NCI-H2029 (cell line): ENCODE measurements at regions not wholly inside any gene's neighbourhood (a gene's known extent, or its start where the extent isn't known, plus 50 kb on each side); places are given as distances from the start of the nearest gene placed in this dataset.

Experiments used
- DNase-seq: peaks from one replicate; lab custom pipeline; 2025; lab: John Stamatoyannopoulos, UW

DNA sequence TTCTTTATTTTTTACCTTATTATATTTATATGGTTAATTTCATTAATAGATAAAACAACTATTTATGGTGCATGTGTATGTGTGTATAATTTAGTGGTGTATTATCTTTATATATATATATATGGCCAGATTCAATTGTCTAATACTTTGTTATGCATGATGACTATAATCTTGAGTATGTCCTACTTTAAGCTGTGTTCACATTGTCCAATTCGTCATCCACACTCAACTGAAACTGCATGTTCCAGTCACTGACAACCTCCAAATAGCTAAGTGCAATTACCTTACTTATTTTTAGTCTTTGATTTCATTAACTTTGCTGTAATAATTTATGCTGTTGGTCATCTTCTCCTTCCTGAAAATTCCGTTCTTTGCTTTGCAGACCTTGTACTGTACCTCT lies 306.5 kb upstream of the TMTC1 start:
- DNase-seq, result no peak

DNA sequence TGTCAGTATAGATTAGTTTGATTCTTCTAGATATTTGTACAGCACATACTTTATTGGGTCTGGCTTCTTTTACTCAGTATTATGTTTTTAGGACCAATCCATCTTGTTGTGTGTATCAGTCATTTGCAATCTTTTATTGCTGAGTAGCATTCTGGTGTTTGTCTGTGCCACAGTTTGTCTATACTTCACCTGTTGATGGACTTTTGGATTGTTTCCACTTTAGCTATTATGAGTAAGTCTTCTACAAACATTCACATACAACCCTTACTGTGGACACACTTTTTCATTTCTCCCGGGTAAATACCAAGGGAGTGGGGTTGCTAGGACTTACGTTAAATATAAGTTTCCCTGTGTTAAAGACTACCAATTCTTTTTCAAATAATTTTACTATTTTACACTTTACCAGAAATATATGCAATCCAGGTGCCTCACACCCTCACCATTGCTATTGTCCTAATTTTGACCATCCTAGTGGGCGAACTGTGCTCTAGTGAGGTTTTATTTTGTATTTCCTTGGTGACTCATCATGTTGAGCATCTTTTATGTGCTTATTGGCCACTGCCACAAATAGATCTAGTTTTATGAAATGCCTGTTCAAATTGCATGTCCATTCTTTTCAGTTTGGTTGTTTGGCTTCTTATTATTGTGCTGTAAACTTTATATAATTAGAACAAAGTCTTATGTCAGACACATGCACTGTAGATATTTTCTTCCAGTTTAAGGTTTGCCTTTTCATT lies 304.7 kb upstream of the TMTC1 start:
- DNase-seq, result no peak

DNA sequence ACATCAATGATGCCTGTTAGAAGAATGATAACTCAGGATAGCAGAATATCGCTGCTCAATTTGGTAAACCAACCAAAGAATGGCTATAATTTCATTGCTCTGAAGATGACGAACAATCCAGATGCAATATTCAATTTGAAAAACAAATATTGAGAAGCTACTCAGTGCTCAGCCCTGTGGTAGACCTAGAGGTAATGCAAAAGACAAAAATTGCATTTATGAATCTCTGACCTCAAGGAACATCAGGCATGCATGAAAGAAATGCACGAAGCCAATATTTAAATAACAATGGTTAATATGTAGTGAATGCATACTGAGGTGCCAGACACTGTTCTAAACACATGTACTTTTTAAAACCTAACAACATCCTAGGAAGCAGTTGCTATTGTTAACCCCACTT lies 298.6 kb upstream of the TMTC1 start:
- no peak for DNase-seq

DNA sequence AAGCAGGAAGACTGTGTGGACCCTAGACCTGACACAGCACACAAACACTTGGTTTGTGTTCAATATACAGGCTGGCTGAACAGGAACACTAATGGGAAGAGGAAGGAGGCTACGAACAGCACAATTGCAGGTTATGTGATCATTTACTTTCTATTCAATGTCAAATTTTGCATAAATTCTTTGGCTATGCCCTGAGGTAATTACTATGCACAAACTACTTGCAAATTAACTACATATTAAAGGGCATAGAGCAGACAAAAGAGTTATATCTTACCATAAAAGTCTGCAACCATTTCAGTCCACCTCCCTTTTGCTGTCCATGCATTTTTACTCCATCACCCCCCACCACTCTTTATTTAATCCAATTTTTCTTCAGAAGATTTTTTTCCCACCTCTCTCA lies 291.2 kb upstream of the TMTC1 start:
- DNase-seq, result no peak

DNA sequence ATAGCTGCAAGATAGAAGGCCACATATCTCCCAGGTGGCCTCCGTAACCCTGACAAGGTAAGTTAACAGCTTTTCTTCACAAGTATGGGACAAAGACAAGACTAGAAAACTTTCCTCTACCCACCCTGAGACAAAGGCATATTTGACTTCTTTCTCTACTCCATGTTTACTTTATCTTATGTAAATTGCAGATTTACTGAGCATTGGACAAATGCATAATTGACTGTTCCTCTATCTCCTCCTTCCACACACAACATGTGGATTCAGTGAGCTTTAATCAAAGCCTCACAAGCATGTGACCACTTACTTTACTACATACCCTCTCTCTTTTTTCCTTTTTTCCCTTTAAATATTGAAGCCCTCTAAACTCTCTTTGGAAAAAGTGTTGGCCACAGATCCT lies 289.1 kb upstream of the TMTC1 start:
- DNase-seq, result no peak

DNA sequence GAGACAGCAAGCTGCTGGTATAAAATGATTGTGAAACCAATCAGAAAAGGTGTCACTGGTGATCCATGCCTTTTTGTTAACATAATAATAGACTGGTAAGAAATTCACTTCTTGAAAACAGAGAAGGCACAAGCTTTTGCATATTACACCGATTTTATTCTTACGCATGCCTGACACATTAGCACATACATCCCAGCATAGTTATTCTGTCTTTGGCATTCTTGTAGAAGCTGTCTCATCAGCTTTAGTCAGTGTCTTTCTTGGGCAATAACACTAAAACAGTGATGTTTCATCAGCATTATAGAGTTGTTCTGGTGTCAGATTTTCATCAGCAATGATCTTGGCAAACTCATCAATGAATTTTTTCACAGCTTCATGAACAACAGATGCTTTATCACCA lies 283.4 kb upstream of the TMTC1 start:
- DNase-seq, result no peak

DNA sequence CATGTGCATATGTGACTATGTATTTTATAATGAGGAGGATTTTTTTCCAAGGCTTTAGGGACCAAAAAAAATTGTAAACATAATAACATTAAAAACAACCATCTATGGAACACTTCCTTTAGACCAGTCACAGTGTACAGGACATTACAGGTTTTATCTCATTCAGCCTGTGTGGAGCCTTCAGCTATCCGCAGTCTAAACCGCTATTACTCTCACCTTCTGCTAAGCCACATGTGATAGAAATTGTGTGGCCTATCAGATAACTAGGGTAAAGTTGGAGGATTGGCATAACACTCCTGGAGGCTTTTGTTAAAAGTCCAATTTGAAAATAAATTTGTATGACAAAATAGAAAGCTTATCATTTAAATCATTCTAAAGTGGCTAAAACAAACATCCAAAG lies 281.2 kb upstream of the TMTC1 start:
- no peak for DNase-seq

DNA sequence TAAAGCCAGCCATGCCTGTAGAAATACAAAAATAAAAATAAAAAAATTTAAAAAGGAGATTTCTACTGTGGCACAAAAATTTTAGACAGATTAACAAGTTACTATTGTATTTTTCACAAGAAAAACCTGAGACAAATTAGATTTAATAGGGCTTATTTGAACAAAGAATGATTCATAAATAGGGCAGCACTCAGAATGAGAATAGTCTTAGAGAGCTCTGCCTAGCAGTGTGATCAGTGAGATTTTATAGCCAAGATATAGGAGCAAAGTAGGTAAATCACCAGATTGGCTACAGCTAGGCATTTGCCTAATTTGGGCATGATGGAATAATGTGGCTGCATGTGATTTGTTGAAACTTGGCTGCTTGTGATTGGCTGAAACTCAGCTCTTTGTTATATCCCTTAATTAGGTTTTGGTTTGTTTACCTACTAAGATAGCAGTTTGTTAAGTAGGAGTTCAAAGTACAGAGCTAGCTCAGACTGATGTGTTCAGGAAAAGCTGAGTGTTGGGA lies 279.7 kb upstream of the TMTC1 start:
- no peak for DNase-seq

DNA sequence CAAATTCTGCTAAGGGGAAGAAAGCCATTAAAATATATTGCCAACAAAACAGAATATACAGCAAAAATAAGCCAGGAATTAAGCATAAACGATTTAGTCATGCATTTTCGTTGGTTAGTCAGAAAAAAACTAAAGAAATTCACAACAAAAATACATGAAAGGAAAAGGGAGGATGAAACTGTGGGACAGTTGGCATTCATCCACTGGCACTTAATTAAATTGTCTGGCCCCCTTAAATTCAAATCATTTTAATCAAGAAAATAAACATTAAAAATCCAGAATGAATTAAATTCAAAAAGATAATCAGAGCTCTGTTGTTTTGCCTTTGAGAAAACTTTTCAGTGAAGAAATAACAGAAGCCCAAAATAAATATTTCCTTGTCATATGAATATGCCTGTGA lies 264.6 kb upstream of the TMTC1 start:
- no peak for DNase-seq

DNA sequence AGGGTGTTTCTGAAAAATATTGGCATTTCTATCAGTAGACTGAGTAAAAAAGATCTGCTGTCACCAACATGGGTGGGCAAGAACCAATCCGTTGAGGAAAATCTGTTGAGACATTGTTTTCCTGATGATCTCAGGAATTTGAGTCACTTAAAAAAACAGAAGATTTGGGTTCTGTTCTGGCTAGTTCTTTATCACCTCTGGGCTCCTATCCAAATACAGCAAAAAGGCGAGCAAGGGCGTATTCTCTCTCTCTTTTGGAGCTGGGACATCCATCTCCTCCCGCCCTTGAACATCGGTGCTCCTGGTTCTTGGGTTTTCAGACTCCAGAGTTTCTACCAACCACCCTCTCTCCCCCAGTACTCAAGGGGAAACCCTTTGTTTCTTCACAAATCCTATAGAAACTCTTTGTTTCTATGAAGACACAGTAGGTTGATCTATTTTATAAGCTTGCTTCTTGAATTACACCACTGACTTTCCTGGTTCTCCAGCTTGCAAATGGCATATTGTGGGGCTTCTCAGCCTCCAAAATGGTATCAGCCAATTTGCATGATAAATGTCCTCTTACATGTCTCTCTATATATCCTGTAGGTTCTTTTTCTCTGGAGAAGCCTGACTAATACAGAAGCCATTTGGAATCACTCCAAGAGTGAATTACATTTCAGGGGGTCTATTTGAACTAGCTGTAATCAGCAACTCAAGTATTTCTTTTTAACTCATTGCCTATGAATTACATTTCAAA lies 263.9 kb upstream of the TMTC1 start:
- no peak for DNase-seq

DNA sequence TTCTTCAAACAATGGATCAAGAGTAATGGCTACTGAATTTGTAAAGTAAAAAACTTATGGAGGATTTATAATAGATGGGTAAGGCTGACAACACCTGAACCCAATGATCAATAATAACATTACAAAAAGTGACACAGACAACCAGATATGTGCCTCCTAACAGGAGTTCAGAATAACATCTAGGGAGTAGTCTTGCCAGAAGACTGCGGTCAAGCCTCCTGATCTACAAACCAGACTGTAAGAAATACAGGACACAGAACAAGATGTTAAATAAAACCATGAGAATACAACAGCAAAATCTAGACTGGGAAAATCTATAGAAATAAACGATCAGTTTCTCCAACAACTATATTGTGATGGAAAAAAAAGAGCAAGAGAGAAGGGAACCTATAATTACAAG lies 262.6 kb upstream of the TMTC1 start:
- DNase-seq, result no peak

DNA sequence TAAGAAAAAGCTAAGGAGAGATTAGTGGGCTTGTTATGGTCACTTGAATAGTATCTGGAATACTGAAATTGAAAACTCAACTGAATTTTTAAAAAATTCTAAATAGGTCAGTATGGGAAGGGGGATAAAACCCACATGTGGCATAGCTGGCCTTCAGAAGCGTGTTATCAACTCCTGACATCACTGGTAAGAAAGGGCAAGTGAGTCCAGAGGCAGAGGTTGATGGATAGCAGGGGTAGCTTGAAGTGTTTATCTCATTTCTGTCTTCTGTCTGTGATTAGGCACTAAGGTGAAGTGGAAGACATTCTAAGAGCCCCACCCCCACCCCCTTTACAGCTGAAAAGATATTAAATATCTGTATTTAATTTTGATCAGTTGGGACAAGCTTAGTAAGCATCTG lies 261.4 kb upstream of the TMTC1 start:
- DNase-seq, result no peak

DNA sequence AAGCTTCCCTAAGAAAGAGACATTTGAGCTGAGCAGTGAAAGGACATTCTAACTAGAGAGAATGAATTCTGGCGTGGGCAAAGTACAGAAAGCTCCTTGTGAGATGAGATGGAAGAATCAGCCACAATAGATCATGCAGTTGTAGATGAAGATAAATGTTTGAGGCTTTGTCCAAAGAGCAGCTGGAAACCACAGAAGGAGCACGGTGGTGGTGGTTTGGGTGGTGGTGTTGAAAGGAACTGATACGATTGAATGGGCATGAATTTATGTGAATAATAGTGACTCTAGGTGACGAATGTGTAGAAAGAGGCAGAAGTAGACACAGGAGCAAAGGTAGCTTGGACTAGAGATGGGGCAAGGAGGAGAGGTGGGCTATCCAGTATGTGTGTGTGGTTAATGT lies 260.5 kb upstream of the TMTC1 start:
- DNase-seq, result no peak

DNA sequence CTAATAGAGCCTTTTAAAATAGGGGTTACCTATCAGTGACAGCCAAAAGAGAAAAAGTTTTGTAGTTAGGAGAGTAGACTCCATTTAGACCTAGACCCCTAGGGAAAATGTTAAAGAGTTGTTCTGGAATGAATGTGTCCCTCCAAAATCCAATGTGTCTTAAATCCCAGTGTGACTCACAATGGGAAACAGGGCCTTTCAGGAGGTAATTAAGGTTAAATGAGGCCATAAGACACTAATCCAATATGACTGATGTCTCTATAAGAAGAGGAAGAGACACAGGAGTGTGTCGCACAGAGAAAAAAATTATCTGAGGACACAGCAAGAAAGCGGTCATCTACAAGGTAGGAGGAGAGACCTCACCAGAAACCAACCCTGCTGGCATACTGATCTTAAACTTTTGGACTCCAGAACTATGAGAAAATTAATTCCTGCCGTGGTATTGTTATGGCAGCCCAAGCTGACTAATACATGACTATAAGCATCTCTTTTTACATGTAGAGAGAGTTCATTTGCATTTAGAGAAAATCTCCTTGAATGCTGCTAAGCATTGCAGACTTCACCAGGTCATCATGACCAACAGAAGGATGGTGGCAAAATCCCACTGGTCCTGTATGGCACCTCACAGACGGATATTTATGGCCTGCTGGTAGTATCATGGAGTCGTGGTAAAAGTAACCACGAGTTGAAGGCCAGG lies 259.6 kb upstream of the TMTC1 start:
- no peak for DNase-seq

DNA sequence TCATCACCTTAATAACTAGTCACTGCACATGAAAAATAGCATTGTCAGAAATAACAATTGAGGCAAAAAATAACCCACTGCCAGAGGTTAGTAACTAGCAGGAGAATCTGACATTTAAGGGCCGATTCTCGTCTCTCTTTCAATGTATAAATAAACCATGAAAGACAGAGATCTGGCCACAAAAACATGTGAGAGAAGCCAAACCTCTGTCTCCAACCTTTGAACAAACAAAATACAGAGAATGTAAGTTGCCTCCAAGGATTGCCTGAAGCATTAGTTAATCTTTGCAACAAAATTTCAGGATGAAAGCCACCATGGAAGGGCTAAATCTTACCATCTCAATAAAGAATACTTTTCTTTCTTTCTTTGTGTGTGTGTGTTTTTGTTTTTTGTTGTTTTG lies 257.4 kb upstream of the TMTC1 start:
- no peak for DNase-seq

DNA sequence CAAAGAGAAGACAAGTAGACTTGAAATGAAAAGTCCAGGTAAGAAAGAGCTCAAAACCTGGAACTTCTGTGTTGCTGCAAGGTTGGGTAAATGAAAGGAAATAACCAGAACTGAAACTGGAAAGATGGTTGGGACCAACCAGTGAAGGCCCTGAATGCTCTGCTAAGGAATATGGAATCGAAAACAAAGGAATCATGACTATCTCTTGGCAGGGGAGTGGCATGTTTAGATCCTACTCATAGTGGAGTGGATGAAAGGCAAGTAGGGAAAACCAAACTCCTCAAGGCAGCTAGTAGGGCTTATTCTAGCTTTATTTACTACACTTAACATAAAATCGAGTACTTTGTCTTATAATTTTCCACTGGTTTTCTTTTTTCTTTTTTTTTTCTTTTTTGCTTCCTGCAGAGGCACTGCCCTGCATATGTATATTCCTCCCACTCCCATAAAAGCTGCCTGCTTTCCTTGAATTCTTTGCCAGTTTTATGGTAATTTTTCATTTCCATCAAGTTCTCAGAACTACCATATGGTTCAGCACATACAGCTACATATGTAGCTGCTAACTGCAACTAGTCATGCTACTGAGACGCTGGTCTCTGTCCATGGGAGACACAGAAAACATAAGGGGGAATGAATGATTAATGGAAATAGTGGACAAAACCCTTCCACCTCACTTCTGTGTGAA lies 247.1 kb upstream of the TMTC1 start:
- no peak for DNase-seq

DNA sequence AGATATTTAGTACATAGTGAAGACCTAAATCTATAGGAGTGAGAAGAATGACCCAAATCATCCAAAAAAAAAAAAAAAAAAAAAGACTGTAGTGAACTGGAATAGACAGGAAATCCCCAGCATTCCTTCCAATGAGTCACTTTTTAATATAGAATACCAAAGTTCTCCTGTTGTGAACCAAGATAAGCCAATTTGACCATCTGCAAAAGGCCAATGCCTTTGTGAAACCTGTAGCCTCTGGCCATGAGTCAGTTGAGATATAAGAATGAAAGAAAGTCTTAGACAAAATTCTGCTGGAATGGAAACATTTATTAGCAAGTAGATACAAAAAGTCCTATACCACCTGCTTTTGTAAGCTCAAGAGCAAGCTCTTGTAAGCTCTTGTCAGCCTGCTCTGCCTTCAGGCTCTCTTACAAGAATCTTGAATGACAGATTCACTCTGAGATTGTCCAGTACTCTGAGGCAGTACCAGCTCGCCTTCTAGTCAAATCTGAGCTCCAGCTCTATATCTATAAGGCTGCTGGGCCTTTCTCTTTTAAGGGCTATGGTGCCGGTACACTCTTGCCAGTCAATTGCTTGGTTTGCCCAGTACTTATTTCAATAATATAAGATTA lies 243.0 kb upstream of the TMTC1 start:
- DNase-seq, result no peak

DNA sequence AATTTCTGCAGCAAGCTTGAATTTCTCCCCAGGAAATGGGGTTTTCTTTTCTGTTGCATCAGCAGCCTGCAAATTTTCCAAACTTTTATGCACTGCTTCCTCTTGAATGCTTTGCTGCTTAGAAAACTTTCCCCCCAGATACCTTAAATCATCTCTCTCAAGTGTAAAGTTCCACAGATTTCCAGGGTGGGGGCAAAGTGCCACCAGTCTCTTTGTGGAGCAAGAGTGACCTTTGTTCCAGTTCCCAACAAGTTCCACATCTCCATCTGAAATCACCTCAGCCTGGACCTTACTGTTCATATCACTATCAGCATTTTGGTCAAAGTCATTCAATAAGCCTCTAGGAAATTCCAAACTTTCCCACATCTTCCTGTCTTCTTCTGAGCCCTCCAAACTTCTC lies 241.6 kb upstream of the TMTC1 start:
- no peak for DNase-seq

DNA sequence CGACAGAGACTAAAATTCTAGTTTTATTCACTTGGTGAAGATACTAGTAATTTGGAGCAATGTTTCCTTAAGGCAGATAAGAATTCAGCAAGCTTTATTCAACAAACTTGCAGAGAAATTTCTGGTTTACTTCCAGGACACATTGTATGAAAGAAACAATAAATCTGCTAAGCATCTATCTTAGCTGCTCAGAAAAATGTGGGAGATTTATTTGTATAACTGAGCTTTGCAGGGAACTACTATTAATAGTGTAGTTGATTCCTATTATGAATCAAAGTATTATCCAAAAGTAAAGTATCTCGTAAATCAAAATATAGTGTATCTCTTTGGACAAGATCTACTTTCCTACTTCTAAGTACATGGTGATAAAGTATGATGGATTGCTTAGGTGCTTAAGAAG lies 239.4 kb upstream of the TMTC1 start:
- DNase-seq, result no peak

DNA sequence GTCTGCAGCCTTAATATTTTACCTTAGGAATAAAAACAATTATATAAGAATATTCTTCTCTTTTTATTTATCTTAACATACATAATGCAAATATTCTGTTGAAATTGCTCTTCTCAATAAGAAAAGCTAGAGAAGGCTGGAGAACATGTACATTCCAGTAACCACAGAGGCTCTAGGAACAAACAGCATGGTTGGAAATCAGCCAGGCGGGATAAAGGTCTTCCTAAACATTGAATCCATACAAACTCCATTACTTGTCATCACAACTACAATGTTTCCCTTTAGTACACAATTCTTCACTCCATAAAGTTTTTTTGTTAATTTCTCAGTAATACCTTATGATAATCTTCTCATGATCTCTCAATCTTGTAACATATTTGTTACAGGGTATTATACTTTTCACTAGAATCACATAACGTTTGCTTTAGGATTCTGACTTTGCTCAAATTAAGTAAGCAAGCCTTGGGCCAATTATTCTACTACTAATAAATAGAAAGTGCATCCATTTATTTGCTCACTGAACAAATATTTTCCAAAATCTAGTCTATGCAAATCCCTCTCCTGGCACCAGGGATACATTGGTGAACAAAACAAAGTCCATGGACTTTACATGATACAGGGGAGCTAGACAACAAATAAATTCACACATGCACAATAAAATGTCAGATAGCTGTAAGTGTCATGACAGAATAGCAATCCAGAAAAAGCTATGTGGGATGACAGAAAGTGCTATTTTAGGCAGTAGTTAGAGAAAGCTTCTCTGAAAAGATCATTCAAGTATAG lies 237.5 kb upstream of the TMTC1 start:
- no peak for DNase-seq
